ENCODE measurements at regions not wholly inside any gene's neighbourhood (a gene's known extent, or its start where the extent isn't known, plus 50 kb on each side); places are given as distances from the start of the nearest gene placed in this dataset.

DNA sequence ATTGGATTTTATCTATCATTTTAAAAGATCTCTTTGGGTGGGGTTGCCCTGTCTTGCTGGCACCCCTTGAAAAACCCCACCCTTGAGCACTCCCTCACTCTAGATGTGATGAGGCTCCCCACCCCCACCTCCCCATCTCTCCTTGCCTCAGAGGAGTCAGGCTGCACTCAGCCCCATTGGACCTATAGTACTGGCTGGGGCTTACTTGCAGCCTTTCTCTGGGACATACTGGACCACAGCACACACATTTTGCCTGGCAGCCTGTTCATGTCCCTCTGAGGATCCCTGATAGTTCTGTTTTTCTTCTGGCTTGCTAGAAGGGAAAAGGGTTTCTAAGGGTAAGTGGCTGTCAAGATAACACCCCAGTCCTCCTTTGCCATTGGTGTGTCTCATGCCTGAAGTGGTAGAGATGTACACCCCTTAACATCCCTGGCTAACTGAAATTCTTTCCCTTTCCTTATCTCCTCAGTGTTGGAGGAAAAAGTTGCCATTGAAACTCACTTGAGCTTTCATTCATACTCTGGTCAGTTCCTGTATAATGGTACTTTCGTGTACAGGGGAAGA, 553.4 kb upstream of the CITED2 start:
- no peak for DNase-seq (ENCODE audit: low read depth in 2 of 2)

DNA sequence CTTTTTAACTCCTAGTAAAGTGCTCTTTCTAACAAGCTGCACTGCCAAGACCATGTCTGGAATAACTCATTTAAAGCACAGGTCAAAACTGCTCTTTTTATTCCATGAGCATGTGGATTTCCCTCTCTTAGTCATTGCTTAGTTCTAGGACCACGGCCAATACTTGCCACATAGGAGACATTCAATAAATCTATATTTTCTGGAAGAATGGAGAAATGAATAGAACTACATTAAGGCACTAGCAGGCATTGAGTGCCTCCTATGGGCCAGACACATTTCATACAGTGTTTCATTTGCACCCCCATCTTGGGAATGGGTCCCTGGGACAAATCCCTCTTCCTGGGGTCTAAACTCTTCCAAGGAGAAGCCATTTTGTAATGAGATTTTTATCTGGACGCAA, 552.8 kb upstream of the CITED2 start:
- no peak for DNase-seq (ENCODE audit: low read depth in 2 of 2)

DNA sequence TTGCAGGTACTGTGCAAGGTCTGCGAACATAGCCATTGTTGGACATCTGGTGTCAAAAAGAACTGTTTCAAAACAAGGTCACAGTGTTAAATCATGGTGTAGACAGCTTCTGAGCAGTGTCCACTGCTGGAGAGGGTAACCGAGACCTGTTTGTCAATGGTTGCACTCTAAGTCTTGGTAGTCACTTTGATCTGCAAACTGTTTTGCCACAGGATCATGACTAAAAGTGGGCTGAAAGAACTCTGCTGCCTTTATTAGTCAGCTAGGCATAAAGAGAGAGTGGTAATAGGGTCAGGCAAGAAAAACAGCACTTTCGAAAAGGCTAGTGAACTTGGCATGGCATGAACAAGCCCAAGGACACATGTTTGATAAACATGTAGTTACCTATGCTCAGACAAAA, 552.3 kb upstream of the CITED2 start:
- DNase-seq (ENCODE audit: low read depth in 2 of 2), result no peak

DNA sequence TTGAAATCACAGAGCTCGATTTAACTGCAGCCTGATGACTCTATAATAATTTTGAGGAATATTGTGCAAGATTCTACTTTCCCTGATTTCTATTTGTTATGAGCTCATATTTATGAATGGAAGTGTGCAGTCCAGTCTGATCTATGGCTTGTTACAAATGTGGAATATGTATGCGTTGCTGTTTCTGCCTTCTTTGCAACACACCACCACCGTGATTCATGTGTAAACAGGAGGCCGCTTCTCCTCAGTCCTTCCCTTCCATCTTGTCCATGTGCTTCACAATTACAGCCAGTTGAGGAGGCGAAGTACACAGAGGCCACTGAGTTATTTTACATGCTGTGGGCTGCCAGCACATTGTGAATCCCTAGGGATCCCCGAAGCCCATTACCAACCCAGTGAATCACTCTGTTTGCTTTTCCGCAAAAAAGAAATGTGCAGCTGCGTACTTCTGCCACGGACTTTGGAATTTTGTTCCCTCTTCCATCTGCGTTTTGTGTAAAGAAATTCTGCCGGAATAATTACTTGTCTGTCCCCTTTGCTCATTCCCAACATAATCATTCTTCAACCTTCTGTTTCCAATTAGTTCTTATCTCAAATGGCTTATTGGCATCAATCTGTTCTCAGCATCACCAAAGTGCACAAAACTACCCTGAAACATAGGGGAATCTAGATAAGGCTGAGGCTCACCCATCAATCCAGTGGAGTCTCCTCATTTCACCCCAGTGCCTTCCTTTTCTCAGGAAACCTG, 551.6 kb upstream of the CITED2 start:
- no peak for DNase-seq (ENCODE audit: low read depth in 2 of 2)

DNA sequence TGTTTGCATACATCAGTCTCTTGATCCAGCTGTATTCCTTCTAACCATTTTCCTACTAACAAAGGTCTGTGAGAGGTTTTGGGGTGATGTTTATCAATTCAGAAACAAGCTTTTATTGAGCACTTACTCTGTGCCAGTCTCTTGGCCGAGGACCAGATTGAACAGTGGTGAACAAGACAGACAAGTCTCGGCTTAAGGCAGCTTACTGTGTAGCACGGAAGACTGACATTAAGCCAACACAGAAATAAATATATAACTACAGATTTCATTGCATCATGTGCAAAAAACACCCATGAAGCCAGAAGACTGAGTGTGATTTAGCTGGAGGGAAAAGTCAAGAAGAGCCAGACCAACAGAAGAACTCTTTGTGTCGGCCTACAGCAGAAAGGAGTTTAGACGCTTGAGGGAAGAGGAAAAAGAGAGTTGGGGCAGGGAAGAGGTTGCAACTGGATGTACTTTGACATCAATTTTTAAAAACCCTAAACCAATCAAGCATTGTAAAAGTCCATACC, 549.6 kb upstream of the CITED2 start:
- no peak for DNase-seq (ENCODE audit: low read depth in 2 of 2)

DNA sequence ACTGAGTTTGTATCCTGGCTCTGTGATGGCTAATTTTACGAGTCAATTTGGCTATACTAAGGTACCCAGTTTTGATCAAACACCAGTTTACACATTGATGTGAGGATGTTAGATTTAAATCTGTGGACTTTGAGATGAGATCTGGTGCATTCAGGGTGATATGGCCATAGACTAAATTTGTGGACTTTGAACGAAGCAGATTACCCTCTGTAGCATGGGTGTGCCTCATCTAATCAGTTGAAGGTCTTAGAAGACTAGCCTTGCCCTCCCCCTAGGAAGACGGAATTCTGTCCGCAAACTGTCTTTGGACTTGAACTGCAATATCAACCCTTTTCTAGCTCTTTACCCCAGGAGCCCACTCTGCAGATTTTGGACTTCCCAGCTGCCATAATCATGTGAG, 547.8 kb upstream of the CITED2 start:
- DNase-seq (ENCODE audit: low read depth in 2 of 2), result no peak

DNA sequence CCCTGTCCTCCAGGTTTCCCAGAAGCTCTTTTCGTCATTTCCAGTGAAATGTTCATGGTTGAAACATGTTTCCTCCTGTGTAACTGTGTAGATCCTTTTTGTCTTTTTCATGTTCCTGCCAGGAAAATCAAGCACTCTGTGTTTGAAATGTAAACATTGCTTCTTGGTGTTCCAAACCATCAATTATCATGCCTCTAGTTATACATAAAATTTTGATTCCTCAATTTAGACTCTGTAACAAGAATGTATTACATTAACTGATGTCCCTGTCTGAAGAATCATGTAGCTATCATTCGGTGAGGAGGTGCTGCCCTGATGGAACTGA, 546.3 kb upstream of the CITED2 start:
- no peak for DNase-seq (ENCODE audit: low read depth in 2 of 2)

DNA sequence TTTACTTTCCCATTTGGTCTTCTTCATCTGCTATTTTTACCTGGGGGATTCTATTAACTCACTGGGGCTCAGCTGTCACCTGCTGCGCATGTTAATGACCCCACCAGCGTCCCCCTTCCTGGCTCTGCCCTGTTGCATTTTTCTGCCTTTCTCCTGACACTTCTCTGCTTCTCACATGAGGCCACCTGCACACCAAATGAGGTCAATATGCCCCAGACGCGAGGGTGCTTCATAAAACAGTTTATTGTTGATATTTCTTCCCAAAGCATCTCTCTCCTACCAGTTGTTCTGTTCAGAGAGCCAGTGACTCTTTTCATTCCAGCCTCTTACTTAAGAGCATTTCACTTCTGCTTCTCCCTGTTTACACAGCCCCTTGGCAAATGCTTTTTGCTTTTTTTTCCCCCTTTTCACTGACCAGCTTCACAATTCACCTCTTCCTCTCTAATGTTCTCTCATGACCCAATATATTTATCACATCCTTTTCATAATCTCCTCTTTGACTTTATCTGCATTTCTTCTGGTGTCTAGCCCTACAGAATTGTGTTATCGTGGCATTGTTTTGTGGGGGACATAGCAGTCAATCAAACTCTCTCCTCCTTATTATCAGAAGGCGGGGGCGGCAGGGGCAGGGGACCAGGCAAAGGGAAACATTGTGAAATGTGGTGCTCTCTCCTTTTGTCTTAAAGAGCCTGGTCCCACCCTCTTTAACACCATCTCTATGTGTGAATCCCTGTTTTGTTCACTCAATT, 545.8 kb upstream of the CITED2 start:
- DNase-seq (ENCODE audit: low read depth in 2 of 2), result no peak

DNA sequence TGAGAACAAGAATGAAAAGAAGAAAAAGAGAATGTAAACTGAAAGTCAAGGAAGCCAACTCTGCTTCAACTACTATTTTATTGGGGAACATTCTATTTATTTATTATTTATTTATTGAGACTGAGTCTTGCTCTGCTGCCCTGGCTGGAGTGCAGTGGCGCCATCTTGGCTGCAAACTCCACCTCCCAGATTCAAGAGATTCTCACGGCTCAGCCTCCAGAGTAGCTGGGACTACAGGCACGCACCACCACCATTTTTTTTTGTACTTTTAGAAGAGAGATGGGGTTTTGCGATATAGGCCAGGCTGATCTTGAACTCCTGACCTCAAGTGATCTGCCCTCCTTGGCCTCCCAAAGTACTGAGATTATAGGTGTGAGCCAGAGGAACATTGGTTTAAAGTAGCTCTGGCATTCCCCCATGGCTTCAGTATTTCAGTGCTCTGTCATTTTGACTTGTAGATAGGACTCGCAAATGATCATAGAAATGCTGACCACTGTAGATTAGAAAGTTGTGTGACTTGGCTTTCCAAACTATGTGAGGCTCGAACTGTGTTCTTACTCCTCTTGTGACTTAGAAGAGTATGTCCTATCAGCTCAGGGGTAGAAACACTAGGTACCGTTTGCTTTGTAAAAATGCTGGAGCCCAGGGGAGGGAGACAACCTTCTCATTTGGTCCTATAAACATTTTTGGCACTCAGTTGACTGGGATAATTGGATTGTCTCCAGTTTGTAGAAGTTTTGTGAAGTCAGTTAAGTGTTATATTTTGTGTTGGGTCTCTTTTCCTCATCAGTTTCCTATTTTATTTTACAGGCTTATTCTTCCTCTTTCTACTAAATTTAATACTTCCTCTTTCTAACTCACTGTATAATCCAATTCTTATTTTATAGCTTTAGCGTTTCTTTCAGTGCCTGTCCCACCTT, 544.9 kb upstream of the CITED2 start:
- DNase-seq (ENCODE audit: low read depth in 2 of 2), result no peak

DNA sequence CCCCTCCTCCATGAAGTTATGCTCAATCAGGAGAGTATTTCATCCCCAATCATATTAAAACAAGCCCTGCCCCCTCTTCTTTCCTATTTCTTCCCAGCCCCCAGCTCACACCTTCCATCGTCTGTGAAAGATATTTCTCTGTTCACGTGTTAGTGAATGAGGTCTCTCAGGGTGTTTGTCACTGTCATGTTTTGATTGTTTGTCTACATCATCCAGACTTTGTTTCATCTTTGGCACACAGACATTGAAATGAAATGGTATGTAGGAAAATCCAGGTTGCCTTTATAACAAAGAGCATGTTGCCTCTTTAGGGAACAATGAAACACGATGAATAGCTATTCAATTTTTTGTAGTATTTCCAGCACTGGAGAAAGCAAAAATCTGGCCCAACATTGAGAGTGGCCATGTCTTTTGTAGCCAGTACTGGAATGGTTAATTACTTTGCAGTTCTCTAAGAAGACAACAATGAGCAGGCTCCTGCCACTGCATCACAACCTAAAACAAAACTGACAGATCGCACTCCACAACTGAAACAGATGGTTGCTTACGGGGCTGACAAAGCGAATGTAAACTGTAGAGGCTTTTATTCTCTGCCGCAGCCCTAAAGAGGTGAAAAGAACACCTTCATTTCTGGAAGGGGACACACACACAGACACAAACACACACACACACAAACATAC, 543.6 kb upstream of the CITED2 start:
- DNase-seq (ENCODE audit: low read depth in 2 of 2), result no peak

DNA sequence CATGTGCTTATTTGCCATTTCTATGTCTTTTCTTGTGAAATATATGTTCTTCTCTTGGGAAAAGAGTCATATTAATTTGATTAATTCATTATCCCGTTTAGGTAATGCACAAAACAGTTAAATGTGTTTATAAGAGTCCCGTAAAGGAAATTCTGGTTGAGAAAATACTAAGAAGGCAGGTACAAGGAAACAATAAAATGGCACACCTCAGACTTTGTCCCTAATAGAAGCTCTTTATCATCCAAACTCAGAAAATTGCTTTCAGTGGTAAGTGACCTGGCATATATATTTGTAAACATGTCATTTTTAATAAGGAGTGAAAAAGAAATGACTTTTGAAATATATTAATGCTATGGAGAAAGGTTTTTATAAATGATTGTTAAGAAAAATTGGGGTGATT, 540.5 kb upstream of the CITED2 start:
- no peak for DNase-seq (ENCODE audit: low read depth in 2 of 2)

DNA sequence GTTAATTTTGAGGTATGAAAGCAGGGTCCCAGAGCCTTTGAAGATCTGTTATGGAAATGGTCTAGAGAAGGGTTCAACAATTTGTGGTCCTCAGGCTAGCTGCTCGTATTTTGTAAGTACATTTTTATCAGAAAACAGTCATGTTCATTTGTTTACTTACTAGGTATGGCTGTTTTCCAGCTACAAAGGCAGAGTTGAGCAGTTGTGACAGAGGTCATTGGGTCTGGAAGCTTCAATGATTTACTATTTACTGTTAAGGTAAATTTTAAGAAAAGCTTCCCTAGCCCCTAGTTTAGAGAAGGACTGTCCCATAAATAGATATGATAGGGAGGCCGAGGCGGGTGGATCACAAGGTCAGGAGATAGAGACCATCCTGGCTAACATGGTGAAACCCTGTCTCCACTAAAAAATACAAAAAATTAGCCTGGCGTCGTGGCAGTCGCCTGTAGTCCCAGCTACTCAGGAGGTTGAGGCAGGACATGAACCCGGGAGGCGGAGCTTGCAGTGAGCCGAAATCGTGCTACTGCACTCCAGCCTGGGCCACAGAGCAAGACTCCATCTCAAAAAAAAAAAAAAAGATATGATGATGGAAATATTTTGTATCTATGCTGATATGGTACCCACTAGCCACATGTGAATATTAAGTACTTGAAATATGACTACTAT, 538.4 kb upstream of the CITED2 start:
- no peak for DNase-seq (ENCODE audit: low read depth in 2 of 2)

DNA sequence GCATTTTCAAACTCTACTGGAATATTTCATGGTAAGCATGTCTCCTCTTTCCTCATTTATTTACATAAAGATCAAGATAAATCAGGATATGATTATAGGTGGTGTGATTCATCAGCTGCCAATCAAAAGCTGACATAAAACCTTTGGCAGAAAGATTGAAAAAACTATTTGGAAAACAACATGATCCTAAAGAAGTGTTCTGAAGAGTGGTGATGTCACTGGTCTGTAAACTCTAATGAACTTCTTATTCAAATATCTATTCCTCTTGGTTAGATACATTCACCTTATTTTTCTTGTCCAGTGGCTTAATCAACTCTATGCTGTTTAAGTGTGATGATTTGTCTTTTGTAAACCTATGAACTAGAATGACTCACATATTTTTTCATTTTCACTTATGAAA, 535.5 kb upstream of the CITED2 start:
- DNase-seq (ENCODE audit: low read depth in 2 of 2), result no peak

DNA sequence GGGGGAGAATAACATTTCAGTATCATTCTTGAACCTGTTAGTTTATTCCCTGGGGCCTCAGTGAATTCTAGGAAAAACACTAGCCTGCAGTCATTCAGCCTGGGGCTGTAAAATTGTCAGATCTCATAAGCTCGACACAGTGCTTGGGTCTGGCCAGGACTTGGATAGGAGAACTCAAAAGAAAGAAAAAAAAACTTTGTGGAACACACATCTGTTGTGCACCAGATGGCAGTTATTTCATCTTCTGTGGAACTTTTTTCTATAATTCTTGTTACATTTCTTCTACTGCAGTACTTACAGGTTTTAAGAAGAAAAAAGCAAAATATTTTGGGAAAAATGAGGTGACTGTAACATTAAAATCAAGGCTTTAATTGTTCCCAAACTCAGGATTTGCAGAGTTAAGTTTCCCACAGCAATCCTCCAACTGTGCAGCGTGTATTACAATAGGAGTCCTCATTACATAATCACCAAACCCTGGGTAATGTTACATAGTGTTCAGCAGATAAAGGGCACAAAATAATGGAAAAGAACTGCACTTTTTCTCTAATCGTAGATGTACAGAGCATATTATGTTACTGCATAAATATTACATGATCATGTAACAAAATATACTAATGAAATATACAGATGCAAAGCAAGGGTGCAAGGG, 531.1 kb upstream of the CITED2 start:
- DNase-seq (ENCODE audit: low read depth in 2 of 2), result no peak

DNA sequence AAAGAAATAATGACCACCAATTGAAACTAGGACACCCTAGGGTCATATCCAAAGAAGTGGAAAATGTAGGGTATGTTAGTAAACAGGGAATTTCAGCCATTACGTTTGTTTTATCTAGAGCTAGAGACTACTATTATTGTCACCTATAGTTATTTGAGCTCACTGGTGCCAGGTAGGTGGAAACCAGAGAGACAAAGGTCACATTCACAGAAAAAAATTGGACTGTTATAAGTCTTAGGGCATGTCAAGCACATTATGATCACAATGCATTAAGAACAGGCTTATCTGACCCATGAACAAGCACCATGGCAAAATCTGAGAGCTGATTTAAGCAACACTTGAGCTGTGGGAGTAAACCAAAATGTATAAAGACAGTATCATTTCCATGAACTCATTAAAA, 530.1 kb upstream of the CITED2 start:
- no peak for DNase-seq (ENCODE audit: low read depth in 2 of 2)

DNA sequence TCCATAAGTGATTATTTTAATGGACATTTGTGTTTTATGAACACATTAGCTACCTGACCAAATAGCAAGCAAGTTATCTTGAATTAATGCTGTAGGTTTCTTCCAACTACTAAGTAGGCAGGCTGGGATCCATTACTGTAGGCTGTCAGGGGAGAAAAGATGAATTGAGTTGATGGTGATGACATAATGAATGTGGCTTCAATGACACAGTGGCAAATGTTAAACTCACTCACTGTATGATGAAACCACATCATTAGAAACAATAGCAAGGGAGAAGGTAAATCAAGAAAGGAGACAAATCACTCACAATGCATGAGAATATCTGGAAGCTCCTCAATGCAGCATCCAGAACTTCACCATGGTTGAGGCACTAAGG, 529.7 kb upstream of the CITED2 start:
- no peak for DNase-seq (ENCODE audit: low read depth in 2 of 2)

DNA sequence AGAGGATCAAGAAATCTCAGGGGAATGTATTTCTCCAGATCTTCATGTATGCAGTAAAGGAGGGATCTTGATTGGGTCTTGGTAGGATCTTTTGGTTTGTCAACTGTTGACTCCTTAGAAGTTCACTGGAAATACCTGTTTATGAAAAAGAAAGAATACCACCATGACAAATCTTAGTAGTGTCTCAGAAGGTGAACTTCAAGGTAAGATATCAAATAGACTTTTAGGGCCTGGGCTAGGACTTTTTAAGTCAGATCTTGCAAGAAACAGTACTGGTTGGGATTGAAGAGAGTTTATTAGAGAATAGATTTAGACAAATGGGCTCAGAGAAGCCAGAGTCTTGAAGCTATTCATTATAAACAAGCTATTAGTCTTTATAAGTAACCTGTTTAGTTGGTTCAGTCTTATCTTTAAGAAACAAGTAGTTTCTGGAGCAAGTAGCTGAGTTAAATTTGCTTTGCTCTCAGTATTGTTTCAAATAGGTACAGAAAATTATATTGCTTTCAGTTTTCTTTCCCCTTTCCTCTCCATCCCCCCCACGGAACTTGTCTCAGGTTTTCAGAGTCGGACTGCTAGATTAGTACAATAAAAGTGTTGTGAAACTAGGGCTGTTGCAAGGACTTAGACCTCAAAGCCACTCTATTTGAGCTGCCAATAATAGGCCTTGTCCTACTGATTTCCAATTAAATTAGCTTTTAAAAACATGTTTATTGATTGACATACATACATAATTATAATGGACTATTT, 529.1 kb upstream of the CITED2 start:
- no peak for DNase-seq (ENCODE audit: low read depth in 2 of 2)

DNA sequence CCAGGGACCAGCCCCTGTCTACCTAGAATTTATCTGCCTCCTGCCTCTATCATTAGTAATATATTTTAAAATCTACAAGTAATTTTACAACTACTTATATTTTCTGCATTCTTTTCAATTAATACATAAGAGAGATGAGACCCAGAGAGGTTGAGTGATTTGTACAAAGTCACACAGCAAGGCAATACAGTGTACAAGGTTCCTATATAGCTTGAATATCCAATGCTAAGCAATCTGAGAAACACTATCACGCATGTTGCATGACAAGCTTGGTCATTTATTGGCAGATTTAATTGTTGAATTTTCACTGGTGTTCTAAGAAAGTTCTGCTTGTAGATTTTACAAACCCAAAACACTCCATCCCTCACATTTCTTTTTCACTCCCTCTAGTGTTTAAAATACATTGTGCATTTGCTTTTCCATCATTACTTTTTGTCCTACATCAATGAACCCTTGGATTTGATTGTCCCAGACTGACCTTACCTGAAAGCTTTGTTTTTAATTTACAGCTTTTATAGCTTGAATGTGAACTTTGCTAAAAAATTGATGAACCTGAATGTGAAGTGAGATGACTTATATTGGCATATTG, 520.9 kb upstream of the CITED2 start:
- no peak for DNase-seq (ENCODE audit: low read depth in 2 of 2)

DNA sequence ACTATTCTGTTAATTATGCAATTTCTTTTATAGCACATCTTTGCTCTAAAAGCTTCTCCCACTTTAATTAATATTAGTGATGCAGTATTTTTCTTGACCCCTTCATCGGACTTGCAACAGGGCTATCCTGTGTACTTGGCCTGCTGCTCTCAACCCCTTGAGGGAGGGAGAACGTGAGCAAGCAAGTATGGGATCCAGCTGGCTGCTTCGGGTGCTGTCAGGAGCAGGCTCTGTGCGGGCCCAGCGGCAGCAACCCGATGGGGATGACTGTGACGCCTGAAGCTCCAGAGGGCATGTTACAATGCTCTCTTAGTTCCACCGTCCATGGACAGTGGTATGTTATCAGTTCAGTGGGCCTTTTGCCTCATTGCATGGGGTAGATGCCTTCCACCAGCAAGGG, 519.8 kb upstream of the CITED2 start:
- no peak for DNase-seq (ENCODE audit: low read depth in 2 of 2)
